ENCODE measurements at regions not wholly inside any gene's neighbourhood (a gene's known extent, or its start where the extent isn't known, plus 50 kb on each side); places are given as distances from the start of the nearest gene placed in this dataset.

- DNase-seq (ENCODE audit: low read depth in 2 of 2), result no peak
Measured at GRCh38 chr15:62972814-62973213, 69.7 kb upstream of the TPM1 start.

- DNase-seq (ENCODE audit: low read depth in 2 of 2), result no peak
Measured at GRCh38 chr15:62975515-62975914, 67.0 kb upstream of the TPM1 start.

GRCh38 chr15:62976301-62976881 is 66.2 kb upstream of the TPM1 start:
- DNase-seq (ENCODE audit: low read depth in 2 of 2), result no peak

GRCh38 chr15:62977952-62978811 is 64.4 kb upstream of the TPM1 start:
- no peak for DNase-seq (ENCODE audit: low read depth in 2 of 2)

GRCh38 chr15:62979252-62979651 is 63.3 kb upstream of the TPM1 start:
- DNase-seq (ENCODE audit: low read depth in 2 of 2), result no peak

GRCh38 chr15:62981071-62981470 is 61.5 kb upstream of the TPM1 start:
- DNase-seq (ENCODE audit: low read depth in 2 of 2), result no peak

- DNase-seq (ENCODE audit: low read depth in 2 of 2), result no peak
Measured at GRCh38 chr15:62983956-62984355, 58.6 kb upstream of the TPM1 start.

GRCh38 chr15:62985768-62986167 is 56.8 kb upstream of the TPM1 start:
- DNase-seq (ENCODE audit: low read depth in 2 of 2), result no peak

GRCh38 chr15:62986948-62987347 is 55.6 kb upstream of the TPM1 start:
- DNase-seq (ENCODE audit: low read depth in 2 of 2), result no peak

GRCh38 chr15:62988701-62989100 is 53.8 kb upstream of the TPM1 start:
- DNase-seq (ENCODE audit: low read depth in 2 of 2), result no peak

- no peak for DNase-seq (ENCODE audit: low read depth in 2 of 2)
Measured at GRCh38 chr15:62989366-62990055, 53.0 kb upstream of the TPM1 start.

GRCh38 chr15:62991698-62992097 is 50.8 kb upstream of the TPM1 start:
- no peak for DNase-seq (ENCODE audit: low read depth in 2 of 2)

- DNase-seq (ENCODE audit: low read depth in 2 of 2), result no peak
Measured at GRCh38 chr15:62992302-62992701, 50.2 kb upstream of the TPM1 start.
